NCI-H2107 treated with DMSO at 0.1 percent for 48 hours (cell line): ENCODE measurements at regions not wholly inside any gene's neighbourhood (a gene's known extent, or its start where the extent isn't known, plus 50 kb on each side); places are given as distances from the start of the nearest gene placed in this dataset.
A peak's percentile ranks its signal among the peaks of the same experiment; 100 is the strongest.
"Not testable (repeated sequence)": the region's sequence is repeated elsewhere in the genome, so short reads cannot be mapped to it uniquely, and the experiment has no call there.

Source experiments
- DNase-seq: peaks from one replicate; lab custom pipeline; 2025; ENCODE audit not compliant: unreplicated experiment; lab: John Stamatoyannopoulos, UW

- DNase-seq, result peak; percentile 3
Observed at GRCh38 chr9:34796924-34797323, 87.0 kb upstream of the CCL21 start.

DNA sequence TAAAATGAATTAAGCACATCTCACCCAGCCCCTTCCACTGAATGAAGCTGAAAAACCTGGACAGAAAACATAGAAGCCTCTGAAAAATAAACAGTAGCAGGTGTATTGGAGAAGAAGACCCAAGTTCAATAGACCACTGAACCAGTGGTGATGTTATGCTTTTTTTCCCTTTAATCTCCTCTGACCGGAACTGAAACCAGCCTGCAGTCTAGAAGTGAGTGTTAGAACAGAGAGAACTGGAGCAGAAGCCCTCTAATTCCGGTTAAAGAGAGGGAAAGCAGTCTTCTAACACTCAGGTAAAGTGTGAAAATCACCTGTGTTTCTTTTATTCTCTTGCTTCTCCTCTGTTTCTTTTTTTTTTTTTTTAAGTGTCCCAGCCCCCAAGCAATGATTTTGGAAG is 83.5 kb upstream of the CCL21 start:
- no peak for DNase-seq

- DNase-seq, result no peak
Observed at GRCh38 chr9:34783951-34784487, 74.1 kb upstream of the CCL21 start.

GRCh38 chr9:34782372-34782771 is 72.4 kb upstream of the CCL21 start:
- DNase-seq, result no peak

DNA sequence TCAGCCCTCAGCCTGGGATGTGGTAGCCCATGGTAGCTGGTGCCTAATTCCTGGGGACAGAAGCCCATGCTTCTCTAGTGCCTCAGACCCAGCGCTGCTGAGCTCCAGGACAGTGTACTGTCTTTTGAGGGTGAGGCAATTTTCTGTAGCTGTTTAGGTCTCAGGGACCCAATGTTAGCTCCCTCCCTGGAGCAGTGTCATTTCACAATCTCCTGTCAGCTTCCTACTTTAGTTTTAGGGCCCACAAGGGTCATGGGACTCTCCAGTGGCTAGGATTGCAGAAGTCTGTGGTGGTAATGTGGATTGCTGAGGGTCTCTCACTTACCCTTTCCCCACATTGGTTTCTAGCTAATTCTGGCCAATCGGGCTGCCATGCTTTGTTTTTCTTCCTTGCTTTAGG is 67.7 kb upstream of the CCL21 start:
- DNase-seq, result no peak

DNA sequence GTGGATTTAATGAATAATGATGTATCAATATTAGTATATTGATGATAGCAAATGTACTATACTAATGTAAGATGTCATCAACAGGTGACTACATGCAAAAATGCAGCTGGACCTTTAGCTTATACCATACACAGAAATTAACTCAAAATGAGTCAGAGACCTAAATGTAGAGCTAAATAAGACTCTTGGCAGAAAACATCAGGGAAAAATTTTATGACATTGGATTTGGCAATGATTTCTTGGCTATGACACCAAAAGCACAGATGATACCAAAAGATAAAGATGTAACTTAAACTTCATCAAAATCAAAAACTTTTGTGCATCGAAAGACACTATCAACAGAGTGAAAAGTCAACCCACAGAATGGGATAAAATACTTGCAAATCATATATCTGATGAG is 64.0 kb upstream of the CCL21 start:
- DNase-seq, result no peak

DNA sequence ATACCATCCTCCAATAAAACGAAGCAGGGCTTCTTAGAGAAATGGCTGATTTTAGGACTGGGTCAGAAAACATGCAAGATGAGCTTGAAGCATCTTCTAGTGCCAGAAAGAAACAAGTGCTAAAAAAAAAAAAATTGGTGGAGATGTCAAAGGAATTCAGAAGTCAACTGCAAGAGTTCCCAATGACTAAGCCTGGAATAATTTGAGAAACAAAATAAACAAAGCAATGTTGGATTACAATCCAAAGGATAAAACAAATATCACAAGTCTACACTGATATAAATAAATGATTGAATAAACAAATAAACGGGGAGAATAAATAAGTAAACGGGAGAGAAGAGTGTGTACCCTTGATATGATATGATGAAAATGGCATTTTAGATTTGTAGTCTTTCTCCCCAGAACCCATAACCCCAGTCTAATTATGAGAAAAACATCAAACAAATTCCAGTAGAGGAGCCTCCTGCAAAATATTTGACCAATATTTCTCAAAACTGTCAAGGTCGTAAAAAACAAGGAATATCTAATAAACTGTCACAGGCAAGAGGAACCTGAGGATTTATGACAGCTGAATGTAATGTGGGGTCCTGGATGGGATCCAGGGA is 63.5 kb upstream of the CCL21 start:
- DNase-seq, result no peak

DNA sequence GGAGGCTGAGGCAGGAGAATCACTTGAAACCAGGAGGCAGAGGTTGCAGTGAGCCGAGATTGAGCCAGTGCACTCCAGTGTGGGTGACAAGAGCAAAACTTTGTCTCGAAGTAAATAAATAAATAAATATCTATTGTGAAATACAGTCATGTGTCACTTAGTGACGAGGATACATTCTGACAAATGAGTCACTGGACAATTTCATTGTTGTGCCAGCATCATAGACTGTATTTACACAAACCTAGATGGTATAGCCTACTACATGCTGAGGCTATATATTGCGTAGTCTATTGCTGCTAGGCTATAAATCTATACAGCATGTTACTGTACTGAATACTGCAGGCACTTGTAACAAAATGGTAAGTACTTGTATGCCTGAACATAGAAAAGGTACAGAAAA is 61.1 kb upstream of the CCL21 start:
- no peak for DNase-seq

GRCh38 chr9:34767087-34767486 is 57.2 kb upstream of the CCL21 start:
- DNase-seq, result not testable (repeated sequence)

DNA sequence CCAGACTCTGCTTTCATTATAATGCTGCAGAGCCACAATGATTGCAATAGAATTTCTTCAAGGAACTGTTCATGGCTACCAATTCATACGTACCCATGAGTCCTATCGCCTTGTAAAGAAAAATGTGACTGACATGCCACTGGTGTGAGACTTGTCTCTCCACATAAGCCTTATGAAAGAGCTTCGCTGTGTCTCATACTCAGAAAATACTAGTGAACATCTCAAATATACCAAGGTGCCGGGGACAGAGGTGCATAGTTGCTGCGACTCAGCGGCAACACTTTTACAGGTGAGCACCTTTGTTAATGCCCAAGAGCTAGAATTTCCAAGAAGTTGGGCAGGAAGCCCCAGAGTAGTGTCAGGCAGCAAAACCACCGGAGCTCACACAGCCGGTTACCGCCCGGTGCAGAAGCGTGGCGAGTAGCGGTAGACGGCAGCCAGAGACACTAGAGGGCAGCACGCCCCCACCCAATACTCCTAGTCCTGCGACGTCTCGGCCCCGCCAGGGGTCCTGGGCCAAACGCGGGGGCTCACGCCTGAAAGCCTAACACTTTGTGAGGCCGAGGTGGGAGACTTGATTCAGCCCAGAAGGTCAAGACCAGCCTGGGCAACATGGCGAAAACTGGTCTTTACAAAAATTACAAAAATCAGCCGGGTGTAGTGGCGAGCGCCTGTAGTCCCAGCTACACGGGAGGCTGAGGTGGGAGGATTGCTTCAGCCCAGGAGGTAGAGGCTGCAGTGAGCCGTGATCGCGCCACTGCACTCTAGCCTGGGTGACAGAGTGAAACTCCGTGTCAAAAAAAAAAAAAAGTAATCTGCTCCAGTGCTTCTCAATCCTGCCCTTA is 50.5 kb upstream of the CCL21 start:
- not testable (repeated sequence) for DNase-seq
